C4-2B (cell line): ENCODE measurements at regions not wholly inside any gene's neighbourhood (a gene's known extent, or its start where the extent isn't known, plus 50 kb on each side); places are given as distances from the start of the nearest gene placed in this dataset.

Experiments
- ZFX ChIP-seq: fragments of 450-650 bp; IDR thresholded peaks from 2 replicates; pipeline ENCODE4 v1.6.1; 2017
- TF ChIP-seq, protein P1 (sequence below): fragments of 450-650 bp; conservative IDR thresholded peaks from 2 replicates; pipeline ENCODE4 v1.5.1; 2017; ENCODE audit warnings: mild to moderate bottlenecking

DNA sequence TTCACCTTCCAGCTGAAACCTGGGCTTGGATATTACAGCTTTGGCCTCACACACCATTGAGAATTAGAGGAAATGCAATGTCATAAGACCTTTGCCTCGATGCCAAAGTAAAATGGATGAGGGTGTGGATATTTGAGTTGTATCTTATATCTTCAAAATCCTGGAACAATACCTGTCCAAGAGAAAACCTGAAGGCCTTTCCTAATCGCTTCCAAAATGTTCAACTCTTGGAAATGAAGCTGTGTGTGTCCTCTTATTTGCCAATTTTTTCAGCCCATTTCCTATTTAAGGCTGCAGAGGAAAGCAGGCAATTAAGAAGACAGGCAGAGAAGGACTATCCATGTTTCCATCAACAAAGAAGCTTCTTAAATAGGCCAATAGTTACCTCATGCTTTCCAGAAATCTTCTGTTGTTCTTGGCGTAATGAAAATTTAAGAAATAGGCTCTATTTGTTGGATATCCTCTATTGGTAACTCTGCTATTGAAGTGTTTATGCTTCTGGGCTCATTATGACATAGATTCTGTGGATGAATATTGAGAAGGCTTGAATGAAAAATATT, 99.5 kb upstream of the ZBTB20 start:
- TF ChIP-seq, protein P1, sequence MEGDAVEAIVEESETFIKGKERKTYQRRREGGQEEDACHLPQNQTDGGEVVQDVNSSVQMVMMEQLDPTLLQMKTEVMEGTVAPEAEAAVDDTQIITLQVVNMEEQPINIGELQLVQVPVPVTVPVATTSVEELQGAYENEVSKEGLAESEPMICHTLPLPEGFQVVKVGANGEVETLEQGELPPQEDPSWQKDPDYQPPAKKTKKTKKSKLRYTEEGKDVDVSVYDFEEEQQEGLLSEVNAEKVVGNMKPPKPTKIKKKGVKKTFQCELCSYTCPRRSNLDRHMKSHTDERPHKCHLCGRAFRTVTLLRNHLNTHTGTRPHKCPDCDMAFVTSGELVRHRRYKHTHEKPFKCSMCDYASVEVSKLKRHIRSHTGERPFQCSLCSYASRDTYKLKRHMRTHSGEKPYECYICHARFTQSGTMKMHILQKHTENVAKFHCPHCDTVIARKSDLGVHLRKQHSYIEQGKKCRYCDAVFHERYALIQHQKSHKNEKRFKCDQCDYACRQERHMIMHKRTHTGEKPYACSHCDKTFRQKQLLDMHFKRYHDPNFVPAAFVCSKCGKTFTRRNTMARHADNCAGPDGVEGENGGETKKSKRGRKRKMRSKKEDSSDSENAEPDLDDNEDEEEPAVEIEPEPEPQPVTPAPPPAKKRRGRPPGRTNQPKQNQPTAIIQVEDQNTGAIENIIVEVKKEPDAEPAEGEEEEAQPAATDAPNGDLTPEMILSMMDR = no peak
- no peak for TF ChIP-seq ZFX
